ENCODE measurements at regions not wholly inside any gene's neighbourhood (a gene's known extent, or its start where the extent isn't known, plus 50 kb on each side); places are given as distances from the start of the nearest gene placed in this dataset.

GRCh38 chr10:2137549-2138174 lies 400.3 kb upstream of the ADARB2 start:
- TF ChIP-seq CTCF (IDR thresholded peaks at IDR 0.05): peak in 1 of 12 donors; percentile 18
- TF ChIP-seq POLR2A (IDR thresholded peaks at IDR 0.05): no peak
